HepG2 (cell line): ENCODE measurements at regions not wholly inside any gene's neighbourhood (a gene's known extent, or its start where the extent isn't known, plus 50 kb on each side); places are given as distances from the start of the nearest gene placed in this dataset.

Experiments
- ATAC-seq: fragments of 200-7000 bp; cut with Tn5 transposase; 3 replicates; pipeline ENCODE4 v1.9.1; 2020; ENCODE audit warnings: mild to moderate bottlenecking, moderate library complexity
- BruUV-seq: library from RNA; stranded (reverse); fragments of 400-500 nt; replicated peaks from 2 replicates; lab custom pipeline; 2021; lab: Mats Ljungman, UMichigan
- CTCF ChIA-PET: fragments of 300-600 bp; formaldehyde crosslinking; extraction: SDS; loops from one replicate; lab custom pipeline; 2021; ENCODE audit warnings: low total read pairs, inconsistent platforms, low intra/inter-chr PET ratio; lab: Yijun Ruan, JAX
- POLR2A ChIA-PET: fragments of 350-600 bp; sonication (Branson Sonifier 250); formaldehyde crosslinking; loops from one replicate; lab custom pipeline; 2020; ENCODE audit warnings: antibody characterized with exemption, inconsistent platforms; lab: Yijun Ruan, JAX
- DNase-seq: peaks from one replicate; pipeline ENCODE4 v3.0.0-alpha.2; 2015; ENCODE audit warnings: low spot score
- FAIRE-seq: peaks from 3 replicates; lab custom pipeline; 2011; peaks lifted over from hg19 to GRCh38; lab: Jason Lieb, UNC
- H2AFZ ChIP-seq: one replicate; pipeline ENCODE4 v1.6.1; 2011; ENCODE audit warnings: low read length, inconsistent platforms
- H3K27ac ChIP-seq: fragments of 300-600 bp; 3 replicates; pipeline ENCODE4 v1.8.0; 2011; ENCODE audit warnings: mixed run types, mild to moderate bottlenecking, mixed read lengths, low read length, inconsistent platforms; ENCODE audit not compliant: insufficient read depth; ENCODE audit errors: extremely low read length
- H3K27me3 ChIP-seq, 2 experiments: fragments of 200-600 bp in 1 of 2; 2 replicates in 1 of 2; 3 replicates in 1 of 2; pipeline versions ENCODE4 v1.6.0 to v1.8.0; 2011; ENCODE audit warnings: low read length in 2 of 2, mild to moderate bottlenecking in 2 of 2, moderate library complexity in 2 of 2, inconsistent platforms in 1 of 2; ENCODE audit not compliant: insufficient read depth in 2 of 2, control insufficient read depth in 1 of 2
- H3K36me3 ChIP-seq, 2 experiments: fragments of 200-600 bp in 1 of 2; replicated peaks in 1 of 2; 2 replicates in 1 of 2; 3 replicates in 1 of 2; pipeline versions ENCODE4 v1.5.1 to v1.8.0; 2011; ENCODE audit warnings: low read length in 2 of 2, inconsistent platforms in 1 of 2; ENCODE audit not compliant: insufficient read depth in 2 of 2, control insufficient read depth in 1 of 2
- H3K4me1 ChIP-seq: 2 replicates; pipeline ENCODE4 v1.5.1; 2012; ENCODE audit warnings: low read length, inconsistent platforms; ENCODE audit not compliant: insufficient read depth
- H3K4me2 ChIP-seq: 2 replicates; pipeline ENCODE4 v1.6.0; 2011; ENCODE audit warnings: low read depth, low read length, inconsistent platforms
- H3K4me3 ChIP-seq, 3 experiments: fragments of 200-600 bp in 1 of 3; sonication (generic), shearing (Covaris generic) in 1 of 3; replicated peaks in 1 of 3; 2 replicates each; pipeline ENCODE4 v1.5.1; 2011 to 2016; ENCODE audit warnings: low read length in 3 of 3, inconsistent platforms in 2 of 3, low read depth in 2 of 3, mild to moderate bottlenecking in 2 of 3, control low read depth in 1 of 3, mixed read lengths in 1 of 3; ENCODE audit not compliant: insufficient read depth in 1 of 3
- H3K79me2 ChIP-seq: one replicate; pipeline ENCODE4 v1.6.1; 2011; ENCODE audit warnings: low read length, inconsistent platforms; ENCODE audit not compliant: insufficient read depth
- H3K9ac ChIP-seq: 2 replicates; pipeline ENCODE4 v1.6.0; 2011; ENCODE audit warnings: mild to moderate bottlenecking, low read depth, low read length, inconsistent platforms; ENCODE audit not compliant: insufficient read depth
- H3K9me3 ChIP-seq: 2 replicates; pipeline ENCODE4 v1.5.1; 2012; ENCODE audit warnings: mild to moderate bottlenecking, low read length
- H4K20me1 ChIP-seq: 2 replicates; pipeline ENCODE4 v1.6.0; 2011; ENCODE audit warnings: inconsistent platforms, mild to moderate bottlenecking, low read length, moderate library complexity; ENCODE audit not compliant: insufficient read depth
- ARID2 ChIP-seq: sonication (generic); formaldehyde crosslinking; IDR thresholded peaks from 2 replicates; pipeline ENCODE4 v1.8.1; 2022; ENCODE audit warnings: mild to moderate bottlenecking, missing genetic modification reagents, borderline replicate concordance
- CBX1 ChIP-seq: IDR thresholded peaks from one replicate; pipeline ENCODE4 v1.6.1; 2016; ENCODE audit warnings: antibody characterized with exemption, low read depth
- CCAR2 ChIP-seq: fragments of 200-400 bp; formaldehyde crosslinking; optimal IDR thresholded peaks from 2 replicates; pipeline ENCODE3; 2018; ENCODE audit warnings: low read depth, mild to moderate bottlenecking, low read length, moderate library complexity
- CSRNP1 ChIP-seq: sonication (generic); formaldehyde crosslinking; IDR thresholded peaks from 2 replicates; pipeline ENCODE4 v1.8.1; 2023; ENCODE audit warnings: mild to moderate bottlenecking, missing genetic modification reagents
- KAT8 ChIP-seq: IDR thresholded peaks from 2 replicates; pipeline ENCODE4 v1.6.1; 2016; ENCODE audit warnings: missing genetic modification reagents, missing compliant biosample characterization
- MTA1 ChIP-seq: sonication (generic); formaldehyde crosslinking; IDR thresholded peaks from 2 replicates; pipeline ENCODE4 v1.4.0; 2020; ENCODE audit warnings: missing genetic modification reagents, mild to moderate bottlenecking, borderline replicate concordance
- NFIB ChIP-seq: sonication (generic); formaldehyde crosslinking; IDR thresholded peaks from 2 replicates; pipeline ENCODE4 v1.9.0; 2021; ENCODE audit warnings: missing genetic modification reagents, mild to moderate bottlenecking, borderline replicate concordance
- REPIN1 ChIP-seq: sonication (generic); formaldehyde crosslinking; IDR thresholded peaks from 2 replicates; pipeline ENCODE4 v1.8.0; 2022; ENCODE audit warnings: missing genetic modification reagents, low read depth, mild to moderate bottlenecking, borderline replicate concordance
- SP2 ChIP-seq: sonication (generic); formaldehyde crosslinking; IDR thresholded peaks from 2 replicates; pipeline ENCODE4 v1.5.1; 2020; ENCODE audit warnings: mild to moderate bottlenecking, missing genetic modification reagents
- STAT6 ChIP-seq: sonication (generic); formaldehyde crosslinking; IDR thresholded peaks from 2 replicates; pipeline ENCODE4 v1.4.0; 2020; ENCODE audit warnings: missing genetic modification reagents, mild to moderate bottlenecking, borderline replicate concordance
- WIZ ChIP-seq: sonication (generic); formaldehyde crosslinking; IDR thresholded peaks from 2 replicates; pipeline ENCODE4 v1.5.1; 2020; ENCODE audit warnings: mild to moderate bottlenecking, missing genetic modification reagents
- ZNF674 ChIP-seq: sonication (generic); formaldehyde crosslinking; IDR thresholded peaks from 2 replicates; pipeline ENCODE4 v1.5.0; 2020; ENCODE audit warnings: low read depth, mild to moderate bottlenecking, missing genetic modification reagents
- ZNF75D ChIP-seq: sonication (generic); formaldehyde crosslinking; IDR thresholded peaks from 2 replicates; pipeline ENCODE4 v1.8.1; 2023; ENCODE audit warnings: missing genetic modification reagents, mild to moderate bottlenecking, borderline replicate concordance
- WGBS: methylation state at CpG from one replicate; pipeline ENCODE4 v1.1.6; 2017; ENCODE audit warnings: low lambda C conversion rate; 5-methylcytosine and 5-hydroxymethylcytosine counted together
- in situ Hi-C: cut with HindIII; loops from 2 replicates; pipeline ENCODE4 v1.10.0; 2017; ENCODE audit warnings: low pct_unique_long_range_greater_than_20kb; ENCODE audit not compliant: extremely low pct_ligation_motif_present
- intact Hi-C: fragments of 100-400 bp; cut with micrococcal nuclease; formaldehyde crosslinking; loops from one replicate; pipeline ENCODE4 v1.10.0; 2022; ENCODE audit not compliant: unreplicated experiment
- TF ChIP-seq, protein P1 (sequence below): sonication (generic); formaldehyde crosslinking; IDR thresholded peaks from 2 replicates; pipeline ENCODE4 v1.5.1; 2020; ENCODE audit warnings: missing genetic modification reagents, mild to moderate bottlenecking, borderline replicate concordance
- TF ChIP-seq, protein P2 (sequence below): sonication (generic); formaldehyde crosslinking; IDR thresholded peaks from 2 replicates; pipeline ENCODE4 v1.4.0; 2020; ENCODE audit warnings: mild to moderate bottlenecking, missing genetic modification reagents
- TF ChIP-seq, protein P3 (sequence below): IDR thresholded peaks from 2 replicates; pipeline ENCODE4 v1.6.1; 2016

GRCh38 chr1:57987523-57987922 is 559.0 kb downstream of the OMA1 start (continued):
- TF ChIP-seq, protein P1, sequence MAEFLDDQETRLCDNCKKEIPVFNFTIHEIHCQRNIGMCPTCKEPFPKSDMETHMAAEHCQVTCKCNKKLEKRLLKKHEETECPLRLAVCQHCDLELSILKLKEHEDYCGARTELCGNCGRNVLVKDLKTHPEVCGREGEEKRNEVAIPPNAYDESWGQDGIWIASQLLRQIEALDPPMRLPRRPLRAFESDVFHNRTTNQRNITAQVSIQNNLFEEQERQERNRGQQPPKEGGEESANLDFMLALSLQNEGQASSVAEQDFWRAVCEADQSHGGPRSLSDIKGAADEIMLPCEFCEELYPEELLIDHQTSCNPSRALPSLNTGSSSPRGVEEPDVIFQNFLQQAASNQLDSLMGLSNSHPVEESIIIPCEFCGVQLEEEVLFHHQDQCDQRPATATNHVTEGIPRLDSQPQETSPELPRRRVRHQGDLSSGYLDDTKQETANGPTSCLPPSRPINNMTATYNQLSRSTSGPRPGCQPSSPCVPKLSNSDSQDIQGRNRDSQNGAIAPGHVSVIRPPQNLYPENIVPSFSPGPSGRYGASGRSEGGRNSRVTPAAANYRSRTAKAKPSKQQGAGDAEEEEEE (CRISPR knock-in tag): no peak
- TF ChIP-seq ZNF75D (CRISPR knock-in tag): no peak
- TF ChIP-seq, protein P2, sequence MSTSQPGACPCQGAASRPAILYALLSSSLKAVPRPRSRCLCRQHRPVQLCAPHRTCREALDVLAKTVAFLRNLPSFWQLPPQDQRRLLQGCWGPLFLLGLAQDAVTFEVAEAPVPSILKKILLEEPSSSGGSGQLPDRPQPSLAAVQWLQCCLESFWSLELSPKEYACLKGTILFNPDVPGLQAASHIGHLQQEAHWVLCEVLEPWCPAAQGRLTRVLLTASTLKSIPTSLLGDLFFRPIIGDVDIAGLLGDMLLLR: no peak

DNA sequence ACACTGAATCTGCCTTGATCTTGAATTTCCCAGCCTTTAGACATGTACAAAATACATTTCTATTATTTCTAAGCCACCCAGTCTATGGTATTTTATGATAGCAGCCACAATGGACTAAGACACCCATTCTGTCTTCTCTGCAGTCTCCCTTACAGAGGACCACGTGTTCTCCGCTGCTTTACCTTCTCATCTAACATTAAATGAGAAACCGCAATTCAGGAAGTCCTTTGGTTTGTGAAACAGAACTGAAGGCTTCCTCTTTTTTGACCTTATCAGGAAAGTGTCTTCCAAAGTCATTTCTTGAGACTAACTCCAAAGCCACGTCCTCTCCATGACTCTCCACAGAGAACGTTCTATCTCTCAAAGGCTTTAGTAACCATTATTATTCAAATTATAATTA is 560.1 kb downstream of the OMA1 start:
- POLR2A ChIA-PET: no interaction called here
- no peaks in the 10 kb centered on the region for H3K4me1 ChIP-seq
- no peak overlapping the region for H3K4me2 ChIP-seq
- ATAC-seq (no peak), FAIRE-seq (no peak), DNase-seq (no peak)
- H3K9me3 ChIP-seq: no peaks in the 10 kb centered on the region
- no peak overlapping the region for H3K9ac ChIP-seq
- H3K36me3 ChIP-seq: no peaks in the 10 kb centered on the region
- CTCF ChIA-PET: no interaction called here
- no peak overlapping the region for H3K4me3 ChIP-seq
- H3K27me3 ChIP-seq: no peaks in the 10 kb centered on the region
- no peak overlapping the region for H2AFZ ChIP-seq
- intact Hi-C loops (no loop called here), in situ Hi-C loops (no loop called here)
- BruUV-seq: no TSS peak
- no peaks in the 10 kb centered on the region for H3K79me2 ChIP-seq
- no peak overlapping the region for H3K27ac ChIP-seq
- no peaks in the 10 kb centered on the region for H4K20me1 ChIP-seq
- WGBS: 34% methylated on average over 5 of the region's 5 CpGs
- no peak for TF ChIP-seq ARID2 (CRISPR knock-in tag)
- TF ChIP-seq CCAR2: no peak
- no peak for TF ChIP-seq CBX1
- TF ChIP-seq, protein P3, sequence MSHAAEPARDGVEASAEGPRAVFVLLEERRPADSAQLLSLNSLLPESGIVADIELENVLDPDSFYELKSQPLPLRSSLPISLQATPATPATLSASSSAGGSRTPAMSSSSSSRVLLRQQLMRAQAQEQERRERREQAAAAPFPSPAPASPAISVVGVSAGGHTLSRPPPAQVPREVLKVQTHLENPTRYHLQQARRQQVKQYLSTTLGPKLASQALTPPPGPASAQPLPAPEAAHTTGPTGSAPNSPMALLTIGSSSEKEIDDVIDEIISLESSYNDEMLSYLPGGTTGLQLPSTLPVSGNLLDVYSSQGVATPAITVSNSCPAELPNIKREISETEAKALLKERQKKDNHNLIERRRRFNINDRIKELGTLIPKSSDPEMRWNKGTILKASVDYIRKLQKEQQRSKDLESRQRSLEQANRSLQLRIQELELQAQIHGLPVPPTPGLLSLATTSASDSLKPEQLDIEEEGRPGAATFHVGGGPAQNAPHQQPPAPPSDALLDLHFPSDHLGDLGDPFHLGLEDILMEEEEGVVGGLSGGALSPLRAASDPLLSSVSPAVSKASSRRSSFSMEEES (CRISPR knock-in tag): no peak
- no peak for TF ChIP-seq NFIB (CRISPR knock-in tag)
- no peak for TF ChIP-seq WIZ (CRISPR knock-in tag)
- TF ChIP-seq SP2 (CRISPR knock-in tag): no peak
- TF ChIP-seq MTA1 (CRISPR knock-in tag): no peak
- no peak for TF ChIP-seq ZNF674 (CRISPR knock-in tag)
- no peak for TF ChIP-seq KAT8 (CRISPR knock-in tag)
- TF ChIP-seq REPIN1 (CRISPR knock-in tag): no peak
- TF ChIP-seq CSRNP1 (CRISPR knock-in tag): no peak
- no peak for TF ChIP-seq STAT6
